ENCODE measurements at regions not wholly inside any gene's neighbourhood (a gene's known extent, or its start where the extent isn't known, plus 50 kb on each side); places are given as distances from the start of the nearest gene placed in this dataset.

- peaks cover 44% of the 10 kb centered on the region for H3K27me3 Mint-ChIP-seq
These were observed 193.4 kb upstream of the ZMIZ1 start for GRCh38 chr10:78875331-78875877.

DNA sequence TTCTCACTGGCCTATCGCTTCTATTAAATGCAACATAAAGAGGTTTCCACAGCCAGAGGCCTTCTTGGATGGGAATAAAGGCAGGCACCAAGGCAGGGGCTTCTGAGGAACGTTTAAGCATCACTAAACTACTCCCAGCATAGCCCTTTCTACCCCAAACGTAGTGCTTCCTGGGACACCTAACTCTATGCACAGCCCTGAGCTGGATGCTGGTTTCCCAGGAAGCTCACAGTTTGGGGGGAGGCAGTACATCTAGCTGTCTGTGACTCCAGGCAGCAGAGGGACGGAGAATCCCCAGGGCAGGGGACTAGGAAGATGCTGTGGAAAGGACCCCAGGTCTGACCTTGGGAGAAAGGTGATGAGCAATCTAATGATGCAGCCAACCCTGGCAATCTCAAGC is 192.8 kb upstream of the ZMIZ1 start:
- ATAC-seq (ENCODE audit: low read depth) (no peak), DNase-seq (no peak)
- no peak overlapping the region for H3K27ac ChIP-seq (ENCODE audit: low read length in 2 of 2)
- H3K79me2 ChIP-seq (ENCODE audit: control insufficient read depth, insufficient read depth, low read length), result no peaks in the 10 kb centered on the region
- Mint-ChIP-seq H3K27ac (no peak overlapping the region), H3K9me3 (ENCODE audit: insufficient read depth) (peaks cover 7% of the 10 kb centered on the region), H3K4me1 (no peaks in the 10 kb centered on the region), H3K27me3 (peaks cover 43% of the 10 kb centered on the region), H3K4me3 (no peak overlapping the region)
- H3K4me2 ChIP-seq (replicated peaks; ENCODE audit: low read depth, low read length, poor library complexity, severe bottlenecking), result no peak overlapping the region
- H2AFZ ChIP-seq (ENCODE audit: insufficient read depth, low read depth, low read length, poor library complexity, severe bottlenecking), result no peak overlapping the region
- no peak overlapping the region for H3K4me3 ChIP-seq (ENCODE audit: control extremely low read depth in 1 of 5, extremely low read depth in 1 of 5, insufficient read depth in 1 of 5, low read depth in 2 of 5, low read length in 4 of 5)
- no peaks in the 10 kb centered on the region for H3K36me3 ChIP-seq (replicated peaks in 1 of 2; ENCODE audit: control extremely low read depth in 1 of 2, control insufficient read depth in 1 of 2, extremely low read depth in 1 of 2, insufficient read depth in 2 of 2, low read length in 1 of 2)
- no peaks in the 10 kb centered on the region for H4K20me1 ChIP-seq (ENCODE audit: control insufficient read depth, insufficient read depth, low read length, poor library complexity, severe bottlenecking)
- POLR2A ChIA-PET, result no interaction called here
- H3K4me1 ChIP-seq (ENCODE audit: control insufficient read depth in 2 of 2, insufficient read depth in 2 of 2, low read length in 2 of 2), result no peaks in the 10 kb centered on the region
- H3K27me3 ChIP-seq (replicated peaks in 1 of 4; ENCODE audit: control extremely low read depth in 1 of 4, control insufficient read depth in 3 of 4, insufficient read depth in 4 of 4, low read length in 3 of 4), result peaks cover 0 to 15% (median 0%) of the 10 kb centered on the region in 4 experiments
- H3K9ac ChIP-seq (ENCODE audit: low read length), result no peak overlapping the region
- CTCF ChIA-PET, result no interaction called here
- no peak for TF ChIP-seq EZH2 (IDR thresholded peaks at IDR 0.05; ENCODE audit: borderline replicate concordance, insufficient read depth, low read depth, low read length, poor library complexity, severe bottlenecking)
- no peak for TF ChIP-seq CTCF (IDR thresholded peaks at IDR 0.05)
- 73% methylated on average over 3 of the region's 4 CpGs for WGBS (ENCODE audit: insufficient coverage)
- peaks cover 7 to 8% (median 7%) of the 10 kb centered on the region in 3 donors for H3K9me3 ChIP-seq (ENCODE audit: control extremely low read depth in 1 of 3, control insufficient read depth in 2 of 3, insufficient read depth in 1 of 3, low read length in 2 of 3)
- intact Hi-C loops (cut with micrococcal nuclease), result no loop called here

More at GRCh38 chr10:78875331-78875877, 193.4 kb upstream of the ZMIZ1 start:
- no peak overlapping the region for H2AFZ ChIP-seq (ENCODE audit: insufficient read depth, low read depth, low read length, poor library complexity, severe bottlenecking)
- ATAC-seq (ENCODE audit: low read depth), result no peak
- peaks cover 0 to 17% (median 1%) of the 10 kb centered on the region in 4 experiments for H3K27me3 ChIP-seq (replicated peaks in 1 of 4; ENCODE audit: control extremely low read depth in 1 of 4, control insufficient read depth in 3 of 4, insufficient read depth in 4 of 4, low read length in 3 of 4)
- no peaks in the 10 kb centered on the region for H3K36me3 ChIP-seq (replicated peaks in 1 of 2; ENCODE audit: control extremely low read depth in 1 of 2, control insufficient read depth in 1 of 2, extremely low read depth in 1 of 2, insufficient read depth in 2 of 2, low read length in 1 of 2)
- no peaks in the 10 kb centered on the region for H3K79me2 ChIP-seq (ENCODE audit: control insufficient read depth, insufficient read depth, low read length)
- H4K20me1 ChIP-seq (ENCODE audit: control insufficient read depth, insufficient read depth, low read length, poor library complexity, severe bottlenecking), result no peaks in the 10 kb centered on the region
- Mint-ChIP-seq H3K9me3 (ENCODE audit: insufficient read depth) (peaks cover 5% of the 10 kb centered on the region), H3K4me3 (no peak overlapping the region), H3K4me1 (no peaks in the 10 kb centered on the region), H3K27ac (no peak overlapping the region)
- H3K4me2 ChIP-seq (replicated peaks; ENCODE audit: low read depth, low read length, poor library complexity, severe bottlenecking), result no peak overlapping the region
- H3K4me3 ChIP-seq (ENCODE audit: control extremely low read depth in 1 of 5, extremely low read depth in 1 of 5, insufficient read depth in 1 of 5, low read depth in 2 of 5, low read length in 4 of 5), result no peak overlapping the region
- ChIA-PET CTCF (no interaction called here), POLR2A (no interaction called here)
- intact Hi-C loops (cut with micrococcal nuclease), result no loop called here
- DNase-seq, result no peak
- peaks cover 7 to 8% (median 7%) of the 10 kb centered on the region in 3 donors for H3K9me3 ChIP-seq (ENCODE audit: control extremely low read depth in 1 of 3, control insufficient read depth in 2 of 3, insufficient read depth in 1 of 3, low read length in 2 of 3)
- no peaks in the 10 kb centered on the region for H3K4me1 ChIP-seq (ENCODE audit: control insufficient read depth in 2 of 2, insufficient read depth in 2 of 2, low read length in 2 of 2)
- TF ChIP-seq CTCF (IDR thresholded peaks at IDR 0.05), result no peak
- TF ChIP-seq EZH2 (IDR thresholded peaks at IDR 0.05; ENCODE audit: borderline replicate concordance, insufficient read depth, low read depth, low read length, poor library complexity, severe bottlenecking), result no peak
- H3K27ac ChIP-seq (ENCODE audit: low read length in 2 of 2), result no peak overlapping the region
- H3K9ac ChIP-seq (ENCODE audit: low read length), result no peak overlapping the region
- WGBS (ENCODE audit: insufficient coverage), result no CpG with 5 or more reads among the region's 2 CpGs
